AG09319 (cell line): ENCODE measurements at regions not wholly inside any gene's neighbourhood (a gene's known extent, or its start where the extent isn't known, plus 50 kb on each side); places are given as distances from the start of the nearest gene placed in this dataset.

Experiments used
- DNase-seq: peaks from one replicate; pipeline ENCODE4 v3.0.0-alpha.2; 2010; ENCODE audit warnings: low read depth; ENCODE audit errors: extremely low read depth
- TF ChIP-seq, protein P1 (sequence below): IDR thresholded peaks from 2 replicates; pipeline ENCODE4 v1.5.1; 2011; ENCODE audit warnings: low read depth, mild to moderate bottlenecking, inconsistent platforms, low read length, moderate library complexity

DNA sequence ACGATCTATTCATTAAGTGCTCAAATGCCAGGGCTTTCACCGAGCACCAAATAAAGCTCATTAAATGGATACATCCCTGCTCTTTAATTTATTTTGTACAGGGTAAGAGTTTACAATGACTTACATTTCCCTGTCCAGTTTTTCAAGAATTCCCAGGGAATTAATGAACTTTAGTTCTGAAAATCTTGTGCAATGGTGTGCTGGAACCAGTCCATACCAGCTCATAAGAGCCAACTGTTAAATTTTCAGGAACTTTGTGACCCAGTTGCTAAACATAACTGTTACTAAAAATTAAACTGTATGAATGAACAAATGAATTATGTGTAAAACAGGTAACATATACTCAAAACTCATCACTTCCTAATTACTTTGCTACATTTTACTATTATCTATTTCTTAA, 191.7 kb upstream of the RASGEF1B start:
- TF ChIP-seq, protein P1, sequence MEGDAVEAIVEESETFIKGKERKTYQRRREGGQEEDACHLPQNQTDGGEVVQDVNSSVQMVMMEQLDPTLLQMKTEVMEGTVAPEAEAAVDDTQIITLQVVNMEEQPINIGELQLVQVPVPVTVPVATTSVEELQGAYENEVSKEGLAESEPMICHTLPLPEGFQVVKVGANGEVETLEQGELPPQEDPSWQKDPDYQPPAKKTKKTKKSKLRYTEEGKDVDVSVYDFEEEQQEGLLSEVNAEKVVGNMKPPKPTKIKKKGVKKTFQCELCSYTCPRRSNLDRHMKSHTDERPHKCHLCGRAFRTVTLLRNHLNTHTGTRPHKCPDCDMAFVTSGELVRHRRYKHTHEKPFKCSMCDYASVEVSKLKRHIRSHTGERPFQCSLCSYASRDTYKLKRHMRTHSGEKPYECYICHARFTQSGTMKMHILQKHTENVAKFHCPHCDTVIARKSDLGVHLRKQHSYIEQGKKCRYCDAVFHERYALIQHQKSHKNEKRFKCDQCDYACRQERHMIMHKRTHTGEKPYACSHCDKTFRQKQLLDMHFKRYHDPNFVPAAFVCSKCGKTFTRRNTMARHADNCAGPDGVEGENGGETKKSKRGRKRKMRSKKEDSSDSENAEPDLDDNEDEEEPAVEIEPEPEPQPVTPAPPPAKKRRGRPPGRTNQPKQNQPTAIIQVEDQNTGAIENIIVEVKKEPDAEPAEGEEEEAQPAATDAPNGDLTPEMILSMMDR: no peak
- DNase-seq: no peak

DNA sequence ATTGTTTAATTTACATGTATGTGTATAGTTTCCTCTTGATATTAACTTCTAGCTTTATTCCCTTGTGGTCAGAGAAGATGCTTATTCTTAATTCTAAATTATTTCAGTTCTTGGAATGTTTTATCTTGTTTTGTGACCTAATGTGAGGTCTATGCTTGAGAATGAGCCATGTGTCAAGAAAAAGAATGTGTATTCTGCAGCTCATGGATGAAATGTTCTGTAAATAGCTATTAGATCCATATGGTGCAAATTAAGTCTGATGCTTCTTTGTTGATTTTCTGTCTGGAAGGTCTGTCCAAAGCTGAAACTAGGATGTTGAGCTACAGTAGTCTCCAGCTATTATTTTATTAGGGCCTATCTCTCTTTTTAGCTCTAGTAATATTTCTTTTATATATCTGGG, 187.3 kb upstream of the RASGEF1B start:
- TF ChIP-seq, protein P1: no peak
- DNase-seq: no peak

DNA sequence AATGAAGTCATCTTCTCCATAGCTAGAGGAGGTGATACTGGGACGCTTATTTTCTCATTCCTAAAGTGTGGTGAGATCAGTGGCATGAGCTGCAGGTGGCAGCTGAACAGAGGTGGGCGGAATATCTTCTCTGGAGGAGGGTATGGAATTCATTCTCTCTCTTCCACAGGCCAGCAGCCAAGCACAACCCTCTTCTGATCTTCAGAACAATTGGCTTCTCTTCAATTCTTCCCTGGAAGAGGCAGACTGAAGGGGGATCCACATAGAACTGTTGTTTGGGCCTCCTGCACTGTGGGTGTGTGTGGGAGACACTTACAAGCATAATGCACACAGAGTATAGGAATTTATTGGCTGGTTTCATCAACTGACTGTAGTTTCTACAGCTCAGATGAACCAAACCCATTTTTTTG, 180.4 kb upstream of the RASGEF1B start:
- TF ChIP-seq, protein P1: no peak
- no peak for DNase-seq

DNA sequence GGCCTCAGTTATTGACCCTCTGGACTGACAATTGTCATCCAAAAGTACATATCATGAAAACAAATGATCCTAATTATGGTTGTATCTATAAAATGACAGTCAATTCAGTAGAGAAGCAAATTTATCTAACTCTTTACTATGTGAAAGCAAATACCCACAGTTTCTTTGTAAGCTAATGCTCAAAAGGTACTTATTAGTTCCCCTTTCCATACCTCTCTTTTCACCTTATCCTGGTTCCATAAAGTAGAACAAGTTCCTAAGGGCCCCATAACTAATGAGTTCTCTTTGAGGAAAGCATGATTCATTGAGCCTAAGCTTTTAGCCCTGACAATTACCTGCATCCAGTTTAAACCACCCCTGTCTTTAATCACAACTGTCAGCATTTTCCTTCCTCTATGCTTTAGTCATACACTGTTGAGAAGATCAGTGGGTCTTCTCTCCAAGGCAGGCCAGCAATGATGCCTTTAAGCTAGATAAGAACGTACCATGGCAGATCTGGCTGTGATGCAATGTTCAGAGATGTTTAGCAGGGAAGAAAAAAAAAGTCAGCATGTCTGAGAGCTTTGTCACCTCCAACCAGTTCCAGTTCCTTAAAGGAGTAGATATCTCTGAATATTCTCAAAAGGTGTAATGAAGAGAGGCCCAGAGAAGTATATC, 179.7 kb upstream of the RASGEF1B start:
- no peak for DNase-seq
- TF ChIP-seq, protein P1: no peak

DNA sequence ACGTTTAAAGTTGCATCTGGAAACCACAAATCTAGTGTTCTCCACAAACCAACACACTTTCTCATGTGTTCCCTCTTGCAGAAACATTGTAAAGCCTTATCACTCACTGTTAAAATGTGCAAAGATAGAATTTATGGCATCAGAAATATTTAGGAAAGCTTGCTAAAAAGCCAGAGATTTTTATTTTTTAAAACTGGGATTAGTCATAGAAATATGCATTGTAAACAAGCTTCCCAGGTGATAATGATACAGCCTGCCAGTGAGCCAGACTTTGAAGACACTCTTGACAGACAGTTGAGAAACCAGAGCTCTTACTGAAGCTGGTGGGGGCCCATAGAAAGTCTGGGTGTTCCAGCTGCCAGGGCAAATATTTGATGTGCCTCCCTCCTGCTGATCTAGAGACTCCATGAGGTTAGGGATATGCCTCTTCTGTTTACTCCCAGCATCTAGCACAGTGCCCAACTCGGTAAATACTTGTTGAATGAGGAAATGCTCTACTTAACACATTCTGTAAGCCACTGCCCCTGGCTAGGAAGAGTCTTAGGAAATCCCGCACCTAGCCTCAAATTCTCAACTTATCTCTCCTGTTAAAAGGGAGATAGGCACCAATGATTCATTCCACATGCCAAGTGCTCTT, 179.0 kb upstream of the RASGEF1B start:
- DNase-seq: no peak

DNA sequence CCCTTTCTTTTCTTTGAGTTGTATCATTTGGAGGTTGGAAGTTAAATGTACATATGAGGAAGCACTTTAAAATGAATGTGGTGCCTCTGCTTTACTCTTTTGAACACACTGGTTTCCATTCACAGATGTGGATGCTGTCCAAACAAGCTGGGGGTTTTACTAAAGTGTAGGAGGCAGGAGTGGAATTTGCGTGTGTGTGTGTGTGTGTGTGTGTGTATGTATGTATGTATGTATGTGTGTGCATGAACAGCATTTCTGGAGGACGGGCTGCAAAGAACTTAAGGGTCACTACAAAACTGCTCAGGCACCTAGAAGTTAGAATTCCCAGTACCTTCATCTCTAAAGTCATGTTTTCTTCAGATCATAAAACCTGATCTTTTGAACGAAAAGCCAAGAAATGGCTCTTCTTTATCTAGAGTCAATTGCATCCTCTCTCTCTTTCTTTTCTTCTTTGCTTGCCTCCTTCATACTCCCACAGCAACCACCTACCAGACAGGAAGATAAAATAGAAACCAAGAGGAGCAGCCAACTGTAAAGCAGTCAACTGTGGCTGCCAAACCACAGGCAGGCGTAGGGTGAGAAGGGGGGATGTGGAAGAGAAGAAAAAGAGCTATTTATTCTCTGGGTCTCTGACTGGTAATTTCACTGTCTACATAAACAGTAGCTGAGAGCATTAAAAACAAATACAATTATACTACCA, 177.0 kb upstream of the RASGEF1B start:
- TF ChIP-seq, protein P1: no peak
- DNase-seq: no peak

More for the DNA sequence above, 179.0 kb upstream of the RASGEF1B start:
- TF ChIP-seq, protein P1: no peak

DNA sequence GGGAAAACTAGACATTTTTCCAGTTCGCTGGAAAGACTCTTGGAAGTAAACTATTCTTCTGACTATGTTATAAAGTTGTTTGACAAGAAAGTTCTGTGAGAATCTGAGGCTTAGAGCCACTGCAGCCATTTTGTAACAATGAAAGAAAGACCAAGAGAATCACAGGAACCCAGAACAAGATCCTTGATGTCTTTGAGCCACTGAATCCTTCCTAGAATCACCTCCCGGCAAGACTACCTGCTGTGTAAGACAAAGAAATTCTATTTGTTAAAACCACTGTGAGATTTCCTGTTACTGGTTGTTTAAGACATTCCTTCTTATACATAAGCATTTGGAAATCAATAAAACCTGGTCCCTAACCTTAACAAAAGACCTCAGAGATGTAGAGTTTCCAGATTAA, 175.7 kb upstream of the RASGEF1B start:
- DNase-seq: no peak
- TF ChIP-seq, protein P1: no peak
